B cell (primary cell): ENCODE measurements at regions not wholly inside any gene's neighbourhood (a gene's known extent, or its start where the extent isn't known, plus 50 kb on each side); places are given as distances from the start of the nearest gene placed in this dataset.

Experiments
- ATAC-seq: fragments of 200-7000 bp; cut with Tn5 transposase; one replicate; pipeline ENCODE4 v1.10.0; 2021; ENCODE audit warnings: low read depth, mild to moderate bottlenecking, moderate number of reproducible peaks, moderate library complexity
- CTCF ChIA-PET: fragments of 350-600 bp; sonication (Branson Sonifier 250); formaldehyde crosslinking; loops from one replicate; lab custom pipeline; 2021; ENCODE audit warnings: antibody characterized with exemption, inconsistent platforms; lab: Charles Lee
- POLR2A ChIA-PET: fragments of 350-600 bp; sonication (Branson Sonifier 250); formaldehyde crosslinking; loops from one replicate; lab custom pipeline; 2021; ENCODE audit warnings: antibody characterized with exemption; lab: Charles Lee
- DNase-seq: peaks from one replicate; pipeline ENCODE4 v3.0.0; 2013
- H2AFZ ChIP-seq: 2 replicates; pipeline ENCODE4 v1.6.1; 2012; ENCODE audit warnings: mild to moderate bottlenecking, low read depth, low read length; ENCODE audit not compliant: insufficient read depth, poor library complexity, severe bottlenecking
- H3K27ac ChIP-seq, 2 donors: 1 replicate in 1 of 2; 2 replicates in 1 of 2; pipeline ENCODE4 v1.5.1; 2012 to 2013; ENCODE audit warnings: low read length in 2 of 2, mild to moderate bottlenecking in 2 of 2, moderate library complexity in 1 of 2
- H3K27me3 ChIP-seq, 4 experiments: fragments of 200-600 bp in 1 of 4; sonication (generic) in 1 of 4; replicated peaks in 1 of 4; 1 replicate in 2 of 4; 2 replicates in 2 of 4; pipeline versions ENCODE4 v1.6.1 to v1.7.0; 2013 to 2016; ENCODE audit warnings: low read length in 3 of 4, mild to moderate bottlenecking in 2 of 4, mixed read lengths in 1 of 4, moderate library complexity in 1 of 4; ENCODE audit not compliant: insufficient read depth in 4 of 4, control insufficient read depth in 3 of 4; ENCODE audit errors: control extremely low read depth in 1 of 4
- H3K36me3 ChIP-seq, 2 experiments: replicated peaks in 1 of 2; 1 replicate in 1 of 2; 2 replicates in 1 of 2; pipeline versions ENCODE4 v1.6.1 to v1.7.1; 2013; ENCODE audit warnings: low read length in 1 of 2; ENCODE audit not compliant: insufficient read depth in 2 of 2, control insufficient read depth in 1 of 2; ENCODE audit errors: control extremely low read depth in 1 of 2, extremely low read depth in 1 of 2
- H3K4me1 ChIP-seq, 2 donors: fragments of 200-600 bp in 1 of 2; sonication (generic) in 1 of 2; 1 replicate in 1 of 2; 2 replicates in 1 of 2; pipeline versions ENCODE4 v1.5.1 to v1.6.1; 2013 to 2017; ENCODE audit warnings: low read length in 2 of 2; ENCODE audit not compliant: control insufficient read depth in 2 of 2, insufficient read depth in 2 of 2
- H3K4me2 ChIP-seq: replicated peaks from 2 replicates; pipeline ENCODE3; 2012; ENCODE audit warnings: mild to moderate bottlenecking, low read depth, low read length; ENCODE audit not compliant: poor library complexity, severe bottlenecking
- H3K4me3 ChIP-seq, 5 experiments: fragments of 200-600 bp in 1 of 5; sonication (generic) in 1 of 5; 1 replicate in 3 of 5; 2 replicates in 2 of 5; pipeline versions ENCODE4 v1.5.1 to v1.7.0; 2011 to 2016; ENCODE audit warnings: low read length in 4 of 5, mild to moderate bottlenecking in 4 of 5, low read depth in 2 of 5, control low read depth in 1 of 5, moderate library complexity in 1 of 5; ENCODE audit not compliant: insufficient read depth in 1 of 5; ENCODE audit errors: control extremely low read depth in 1 of 5, extremely low read depth in 1 of 5
- H3K79me2 ChIP-seq: fragments of 200-600 bp; sonication (generic); one replicate; pipeline ENCODE4 v1.6.0; 2016; ENCODE audit warnings: low read length; ENCODE audit not compliant: control insufficient read depth, insufficient read depth
- H3K9ac ChIP-seq: fragments of 200-600 bp; sonication (generic); 2 replicates; pipeline ENCODE4 v1.6.1; 2017; ENCODE audit warnings: mild to moderate bottlenecking, low read length, moderate library complexity
- H3K9me3 ChIP-seq, 3 donors: one replicate each; pipeline versions ENCODE4 v1.6.1 to v1.7.1; 2013; ENCODE audit warnings: low read length in 2 of 3; ENCODE audit not compliant: control insufficient read depth in 2 of 3, insufficient read depth in 1 of 3; ENCODE audit errors: control extremely low read depth in 1 of 3
- H4K20me1 ChIP-seq: 2 replicates; pipeline ENCODE4 v1.6.0; 2012; ENCODE audit warnings: mild to moderate bottlenecking, low read length; ENCODE audit not compliant: insufficient read depth, control insufficient read depth, poor library complexity, severe bottlenecking
- H3K27ac Mint-ChIP-seq: one replicate; pipeline ENCODE4 v1.8.0; 2021; ENCODE audit warnings: mixed read lengths
- H3K27me3 Mint-ChIP-seq: one replicate; pipeline ENCODE4 v1.8.0; 2021; ENCODE audit warnings: mixed read lengths
- H3K4me1 Mint-ChIP-seq: one replicate; pipeline ENCODE4 v1.8.0; 2021; ENCODE audit warnings: mixed read lengths
- H3K4me3 Mint-ChIP-seq: one replicate; pipeline ENCODE4 v1.8.0; 2021; ENCODE audit warnings: mixed read lengths
- H3K9me3 Mint-ChIP-seq: one replicate; pipeline ENCODE4 v1.8.0; 2022; ENCODE audit warnings: mixed read lengths; ENCODE audit not compliant: insufficient read depth
- EZH2 ChIP-seq: IDR thresholded peaks from 2 replicates; pipeline ENCODE4 v1.6.1; 2012; ENCODE audit warnings: borderline replicate concordance, low read depth, mild to moderate bottlenecking, moderate library complexity, low read length; ENCODE audit not compliant: insufficient read depth, poor library complexity, severe bottlenecking
- WGBS: methylation state at CpG from one replicate; pipeline ENCODE4 v1.1.5; 2013; ENCODE audit warnings: missing lambda C conversion rate; ENCODE audit not compliant: insufficient coverage; 5-methylcytosine and 5-hydroxymethylcytosine counted together
- intact Hi-C: fragments of 100-400 bp; cut with micrococcal nuclease; formaldehyde crosslinking; loops from one replicate; pipeline ENCODE4 v1.10.0; 2022
- TF ChIP-seq, protein P1 (sequence below): fragments of 200-600 bp; IDR thresholded peaks from one replicate; pipeline ENCODE4 v1.8.0; 2022; ENCODE audit warnings: antibody characterized with exemption, mild to moderate bottlenecking

- Histone ChIP-seq H4K20me1 (no peaks in the 10 kb centered on the region), H3K9ac (no peak overlapping the region), H3K4me2 (no peak overlapping the region), H3K36me3 (no peaks in the 10 kb centered on the region), H3K27me3 (no peaks in the 10 kb centered on the region), H2AFZ (no peak overlapping the region), H3K4me3 (no peak overlapping the region), H3K27ac (no peak overlapping the region), H3K4me1 (no peaks in the 10 kb centered on the region), H3K79me2 (no peaks in the 10 kb centered on the region), H3K9me3 (peaks cover 0 to 6% (median 0%) of the 10 kb centered on the region in 3 donors)
- no peaks in the 10 kb centered on the region for H3K4me1 Mint-ChIP-seq
- WGBS, result no CpG with 5 or more reads among the region's 2 CpGs
- H3K4me3 Mint-ChIP-seq, result no peak overlapping the region
- intact Hi-C loops, result no loop called here
- CTCF ChIA-PET, result no interaction called here
- POLR2A ChIA-PET, result no interaction called here
- H3K27ac Mint-ChIP-seq, result no peak overlapping the region
- DNase-seq (no peak), ATAC-seq (no peak)
- TF ChIP-seq, protein P1, sequence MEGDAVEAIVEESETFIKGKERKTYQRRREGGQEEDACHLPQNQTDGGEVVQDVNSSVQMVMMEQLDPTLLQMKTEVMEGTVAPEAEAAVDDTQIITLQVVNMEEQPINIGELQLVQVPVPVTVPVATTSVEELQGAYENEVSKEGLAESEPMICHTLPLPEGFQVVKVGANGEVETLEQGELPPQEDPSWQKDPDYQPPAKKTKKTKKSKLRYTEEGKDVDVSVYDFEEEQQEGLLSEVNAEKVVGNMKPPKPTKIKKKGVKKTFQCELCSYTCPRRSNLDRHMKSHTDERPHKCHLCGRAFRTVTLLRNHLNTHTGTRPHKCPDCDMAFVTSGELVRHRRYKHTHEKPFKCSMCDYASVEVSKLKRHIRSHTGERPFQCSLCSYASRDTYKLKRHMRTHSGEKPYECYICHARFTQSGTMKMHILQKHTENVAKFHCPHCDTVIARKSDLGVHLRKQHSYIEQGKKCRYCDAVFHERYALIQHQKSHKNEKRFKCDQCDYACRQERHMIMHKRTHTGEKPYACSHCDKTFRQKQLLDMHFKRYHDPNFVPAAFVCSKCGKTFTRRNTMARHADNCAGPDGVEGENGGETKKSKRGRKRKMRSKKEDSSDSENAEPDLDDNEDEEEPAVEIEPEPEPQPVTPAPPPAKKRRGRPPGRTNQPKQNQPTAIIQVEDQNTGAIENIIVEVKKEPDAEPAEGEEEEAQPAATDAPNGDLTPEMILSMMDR, result no peak
- TF ChIP-seq EZH2, result no peak
- H3K9me3 Mint-ChIP-seq, result no peaks in the 10 kb centered on the region
- no peaks in the 10 kb centered on the region for H3K27me3 Mint-ChIP-seq
Observed at GRCh38 chr2:184113696-184114403, 484.5 kb upstream of the ZNF804A start.

DNA sequence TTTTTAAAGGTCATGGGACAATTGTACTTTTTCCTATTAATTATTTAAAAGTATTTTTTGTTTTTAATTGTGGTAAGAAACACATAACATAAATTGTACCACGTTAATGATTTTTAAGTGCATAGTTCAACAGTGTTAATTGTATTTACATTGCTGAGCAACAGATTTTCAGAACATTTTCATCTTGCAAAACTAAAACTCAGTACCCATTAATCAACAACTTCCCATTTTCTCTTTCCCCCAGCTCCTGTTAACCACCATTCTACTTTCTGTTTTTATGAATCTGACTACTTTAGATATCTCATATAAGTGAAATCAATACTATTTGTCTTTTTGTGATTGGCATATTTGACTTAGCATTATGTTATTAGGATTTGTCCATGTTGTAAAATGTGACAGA, 483.9 kb upstream of the ZNF804A start:
- Mint-ChIP-seq H3K9me3 (no peaks in the 10 kb centered on the region), H3K27me3 (no peaks in the 10 kb centered on the region), H3K4me3 (no peak overlapping the region), H3K4me1 (no peaks in the 10 kb centered on the region), H3K27ac (no peak overlapping the region)
- Histone ChIP-seq H3K27ac (no peak overlapping the region), H3K36me3 (no peaks in the 10 kb centered on the region), H3K27me3 (no peaks in the 10 kb centered on the region), H3K4me3 (no peak overlapping the region), H3K9ac (no peak overlapping the region), H3K4me2 (no peak overlapping the region), H3K9me3 (peaks cover 0 to 6% (median 0%) of the 10 kb centered on the region in 3 donors), H3K4me1 (no peaks in the 10 kb centered on the region), H4K20me1 (no peaks in the 10 kb centered on the region), H3K79me2 (no peaks in the 10 kb centered on the region), H2AFZ (no peak overlapping the region)
- ChIA-PET POLR2A (no interaction called here), CTCF (no interaction called here)
- no peak for DNase-seq
- no peak for ATAC-seq
- intact Hi-C loops, result no loop called here
- TF ChIP-seq, protein P1, result no peak
- TF ChIP-seq EZH2, result no peak
- no CpG with 5 or more reads among the region's 1 CpG for WGBS
